ENCODE measurements at regions not wholly inside any gene's neighbourhood (a gene's known extent, or its start where the extent isn't known, plus 50 kb on each side); places are given as distances from the start of the nearest gene placed in this dataset.
"Not testable (repeated sequence)": the region's sequence is repeated elsewhere in the genome, so short reads cannot be mapped to it uniquely, and the experiment has no call there.

GRCh38 chr2:89874810-89875595 is 1183.5 kb downstream of the RPIA start:
- H3K79me2 ChIP-seq (ENCODE audit: insufficient read depth, low read length); H3K9me2 ChIP-seq (replicated peaks; ENCODE audit: low read depth, low read length); H3K4me1 ChIP-seq (ENCODE audit: insufficient read depth, low read length, poor library complexity, severe bottlenecking); H4K20me1 ChIP-seq (ENCODE audit: insufficient read depth, low read length, poor library complexity, severe bottlenecking); H2AFZ ChIP-seq (ENCODE audit: low read length); H3K4me2 ChIP-seq (ENCODE audit: low read depth, low read length, poor library complexity, severe bottlenecking); H3K9me3 ChIP-seq (ENCODE audit: insufficient read depth, low read depth, low read length); H3K9ac ChIP-seq (ENCODE audit: low read depth, low read length, poor library complexity, severe bottlenecking); H3F3A ChIP-seq (ENCODE audit: low read depth); H3K4me3 ChIP-seq (ENCODE audit: low read length, poor library complexity, severe bottlenecking); H3K36me3 ChIP-seq (ENCODE audit: insufficient read depth, low read length); H3K27me3 ChIP-seq (ENCODE audit: insufficient read depth, low read length, poor library complexity, severe bottlenecking): not testable (repeated sequence)

GRCh38 chr2:89876445-89876844 is 1185.0 kb downstream of the RPIA start:
- H3K9me3 ChIP-seq (ENCODE audit: insufficient read depth, low read depth, low read length); H2AFZ ChIP-seq (ENCODE audit: low read length); H3K79me2 ChIP-seq (ENCODE audit: insufficient read depth, low read length); H3K27me3 ChIP-seq (ENCODE audit: insufficient read depth, low read length, poor library complexity, severe bottlenecking); H3F3A ChIP-seq (ENCODE audit: low read depth); H3K36me3 ChIP-seq (ENCODE audit: insufficient read depth, low read length); H3K4me3 ChIP-seq (ENCODE audit: low read length, poor library complexity, severe bottlenecking); H3K9ac ChIP-seq (ENCODE audit: low read depth, low read length, poor library complexity, severe bottlenecking); H4K20me1 ChIP-seq (ENCODE audit: insufficient read depth, low read length, poor library complexity, severe bottlenecking); H3K9me2 ChIP-seq (replicated peaks; ENCODE audit: low read depth, low read length); H3K4me1 ChIP-seq (ENCODE audit: insufficient read depth, low read length, poor library complexity, severe bottlenecking): not testable (repeated sequence)
- H3K4me2 ChIP-seq (ENCODE audit: low read depth, low read length, poor library complexity, severe bottlenecking): peak overlapping the region; percentile 48

- H3K36me3 ChIP-seq (ENCODE audit: insufficient read depth, low read length); H3K9me3 ChIP-seq (ENCODE audit: insufficient read depth, low read depth, low read length); H4K20me1 ChIP-seq (ENCODE audit: insufficient read depth, low read length, poor library complexity, severe bottlenecking); H3K79me2 ChIP-seq (ENCODE audit: insufficient read depth, low read length); H3K9ac ChIP-seq (ENCODE audit: low read depth, low read length, poor library complexity, severe bottlenecking); H2AFZ ChIP-seq (ENCODE audit: low read length); H3F3A ChIP-seq (ENCODE audit: low read depth); H3K4me3 ChIP-seq (ENCODE audit: low read length, poor library complexity, severe bottlenecking); H3K4me1 ChIP-seq (ENCODE audit: insufficient read depth, low read length, poor library complexity, severe bottlenecking); H3K27me3 ChIP-seq (ENCODE audit: insufficient read depth, low read length, poor library complexity, severe bottlenecking); H3K9me2 ChIP-seq (replicated peaks; ENCODE audit: low read depth, low read length): not testable (repeated sequence)
- peak overlapping the region; percentile 48 for H3K4me2 ChIP-seq (ENCODE audit: low read depth, low read length, poor library complexity, severe bottlenecking)
Observed at GRCh38 chr2:89876878-89877277, 1185.4 kb downstream of the RPIA start.

- not testable (repeated sequence) for H3K79me2 ChIP-seq (ENCODE audit: insufficient read depth, low read length); H3F3A ChIP-seq (ENCODE audit: low read depth); H3K9me3 ChIP-seq (ENCODE audit: insufficient read depth, low read depth, low read length); H2AFZ ChIP-seq (ENCODE audit: low read length); H3K27me3 ChIP-seq (ENCODE audit: insufficient read depth, low read length, poor library complexity, severe bottlenecking); H3K4me2 ChIP-seq (ENCODE audit: low read depth, low read length, poor library complexity, severe bottlenecking); H4K20me1 ChIP-seq (ENCODE audit: insufficient read depth, low read length, poor library complexity, severe bottlenecking); H3K36me3 ChIP-seq (ENCODE audit: insufficient read depth, low read length); H3K9ac ChIP-seq (ENCODE audit: low read depth, low read length, poor library complexity, severe bottlenecking); H3K9me2 ChIP-seq (replicated peaks; ENCODE audit: low read depth, low read length); H3K4me1 ChIP-seq (ENCODE audit: insufficient read depth, low read length, poor library complexity, severe bottlenecking); H3K4me3 ChIP-seq (ENCODE audit: low read length, poor library complexity, severe bottlenecking)
Observed at GRCh38 chr2:89882880-89883279, 1191.4 kb downstream of the RPIA start.

GRCh38 chr2:89883624-89884023 is 1192.2 kb downstream of the RPIA start:
- not testable (repeated sequence) for H3K36me3 ChIP-seq (ENCODE audit: insufficient read depth, low read length); H3K9me2 ChIP-seq (replicated peaks; ENCODE audit: low read depth, low read length); H3K79me2 ChIP-seq (ENCODE audit: insufficient read depth, low read length); H3K4me2 ChIP-seq (ENCODE audit: low read depth, low read length, poor library complexity, severe bottlenecking); H4K20me1 ChIP-seq (ENCODE audit: insufficient read depth, low read length, poor library complexity, severe bottlenecking); H2AFZ ChIP-seq (ENCODE audit: low read length); H3K9me3 ChIP-seq (ENCODE audit: insufficient read depth, low read depth, low read length); H3K4me1 ChIP-seq (ENCODE audit: insufficient read depth, low read length, poor library complexity, severe bottlenecking); H3K4me3 ChIP-seq (ENCODE audit: low read length, poor library complexity, severe bottlenecking); H3K9ac ChIP-seq (ENCODE audit: low read depth, low read length, poor library complexity, severe bottlenecking); H3F3A ChIP-seq (ENCODE audit: low read depth); H3K27me3 ChIP-seq (ENCODE audit: insufficient read depth, low read length, poor library complexity, severe bottlenecking)

GRCh38 chr2:89885071-89885470 is 1193.6 kb downstream of the RPIA start:
- H3K4me3 ChIP-seq (ENCODE audit: low read length, poor library complexity, severe bottlenecking); H3K4me1 ChIP-seq (ENCODE audit: insufficient read depth, low read length, poor library complexity, severe bottlenecking); H4K20me1 ChIP-seq (ENCODE audit: insufficient read depth, low read length, poor library complexity, severe bottlenecking); H3K9ac ChIP-seq (ENCODE audit: low read depth, low read length, poor library complexity, severe bottlenecking); H3K9me2 ChIP-seq (replicated peaks; ENCODE audit: low read depth, low read length); H2AFZ ChIP-seq (ENCODE audit: low read length); H3K36me3 ChIP-seq (ENCODE audit: insufficient read depth, low read length); H3F3A ChIP-seq (ENCODE audit: low read depth); H3K27me3 ChIP-seq (ENCODE audit: insufficient read depth, low read length, poor library complexity, severe bottlenecking); H3K79me2 ChIP-seq (ENCODE audit: insufficient read depth, low read length); H3K9me3 ChIP-seq (ENCODE audit: insufficient read depth, low read depth, low read length); H3K4me2 ChIP-seq (ENCODE audit: low read depth, low read length, poor library complexity, severe bottlenecking): not testable (repeated sequence)

GRCh38 chr2:89888693-89889092 is 1197.2 kb downstream of the RPIA start:
- not testable (repeated sequence) for H3K4me2 ChIP-seq (ENCODE audit: low read depth, low read length, poor library complexity, severe bottlenecking); H3K27me3 ChIP-seq (ENCODE audit: insufficient read depth, low read length, poor library complexity, severe bottlenecking); H3F3A ChIP-seq (ENCODE audit: low read depth); H3K79me2 ChIP-seq (ENCODE audit: insufficient read depth, low read length); H3K9ac ChIP-seq (ENCODE audit: low read depth, low read length, poor library complexity, severe bottlenecking); H3K4me3 ChIP-seq (ENCODE audit: low read length, poor library complexity, severe bottlenecking); H3K36me3 ChIP-seq (ENCODE audit: insufficient read depth, low read length); H3K9me3 ChIP-seq (ENCODE audit: insufficient read depth, low read depth, low read length); H2AFZ ChIP-seq (ENCODE audit: low read length); H3K4me1 ChIP-seq (ENCODE audit: insufficient read depth, low read length, poor library complexity, severe bottlenecking); H4K20me1 ChIP-seq (ENCODE audit: insufficient read depth, low read length, poor library complexity, severe bottlenecking); H3K9me2 ChIP-seq (replicated peaks; ENCODE audit: low read depth, low read length)
